ENCODE measurements at regions not wholly inside any gene's neighbourhood (a gene's known extent, or its start where the extent isn't known, plus 50 kb on each side); places are given as distances from the start of the nearest gene placed in this dataset.
A peak's percentile ranks its signal among the peaks of the same experiment; 100 is the strongest.

- Histone ChIP-seq H3K27me3 (ENCODE audit: low read depth) (no peaks in the 10 kb centered on the region), H3K36me3 (no peaks in the 10 kb centered on the region), H3K4me1 (no peaks in the 10 kb centered on the region), H3K9me3 (no peaks in the 10 kb centered on the region), H3K27ac (no peak overlapping the region), H3K4me3 (no peak overlapping the region)
- TF ChIP-seq, protein P1, sequence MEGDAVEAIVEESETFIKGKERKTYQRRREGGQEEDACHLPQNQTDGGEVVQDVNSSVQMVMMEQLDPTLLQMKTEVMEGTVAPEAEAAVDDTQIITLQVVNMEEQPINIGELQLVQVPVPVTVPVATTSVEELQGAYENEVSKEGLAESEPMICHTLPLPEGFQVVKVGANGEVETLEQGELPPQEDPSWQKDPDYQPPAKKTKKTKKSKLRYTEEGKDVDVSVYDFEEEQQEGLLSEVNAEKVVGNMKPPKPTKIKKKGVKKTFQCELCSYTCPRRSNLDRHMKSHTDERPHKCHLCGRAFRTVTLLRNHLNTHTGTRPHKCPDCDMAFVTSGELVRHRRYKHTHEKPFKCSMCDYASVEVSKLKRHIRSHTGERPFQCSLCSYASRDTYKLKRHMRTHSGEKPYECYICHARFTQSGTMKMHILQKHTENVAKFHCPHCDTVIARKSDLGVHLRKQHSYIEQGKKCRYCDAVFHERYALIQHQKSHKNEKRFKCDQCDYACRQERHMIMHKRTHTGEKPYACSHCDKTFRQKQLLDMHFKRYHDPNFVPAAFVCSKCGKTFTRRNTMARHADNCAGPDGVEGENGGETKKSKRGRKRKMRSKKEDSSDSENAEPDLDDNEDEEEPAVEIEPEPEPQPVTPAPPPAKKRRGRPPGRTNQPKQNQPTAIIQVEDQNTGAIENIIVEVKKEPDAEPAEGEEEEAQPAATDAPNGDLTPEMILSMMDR (IDR thresholded peaks at IDR 0.05), result no peak
- no peak for DNase-seq
- intact Hi-C loops (cut with DNase I), result no loop called here
- no peak for ATAC-seq
Observed at GRCh38 chr4:138644322-138644721, 371.3 kb upstream of the NOCT start.

DNA sequence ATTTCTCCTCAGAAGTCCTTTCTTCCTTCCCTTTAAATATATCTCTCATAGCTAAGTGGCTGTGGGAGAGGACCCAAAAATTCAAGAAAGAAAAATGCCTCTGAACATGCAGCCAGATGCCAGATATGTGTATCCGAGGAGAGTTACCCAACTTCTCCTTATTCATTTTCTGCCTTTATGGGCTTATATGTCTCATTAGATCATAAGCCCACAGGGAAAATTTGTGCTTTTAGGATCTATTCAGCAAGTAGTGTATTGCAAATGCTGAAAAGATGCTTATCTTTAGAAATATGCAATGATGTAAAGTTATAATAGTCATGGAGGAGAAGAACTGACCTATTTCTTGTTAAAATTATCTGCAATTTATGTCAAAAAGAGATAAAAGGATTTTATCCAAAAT is 371.8 kb upstream of the NOCT start:
- Histone ChIP-seq H3K4me1 (no peaks in the 10 kb centered on the region), H3K27ac (no peak overlapping the region), H3K36me3 (no peaks in the 10 kb centered on the region), H3K27me3 (ENCODE audit: low read depth) (no peaks in the 10 kb centered on the region), H3K4me3 (no peak overlapping the region), H3K9me3 (no peaks in the 10 kb centered on the region)
- ATAC-seq (no peak), DNase-seq (no peak)
- intact Hi-C loops (cut with DNase I), result no loop called here
- TF ChIP-seq, protein P1 (IDR thresholded peaks at IDR 0.05), result no peak

DNA sequence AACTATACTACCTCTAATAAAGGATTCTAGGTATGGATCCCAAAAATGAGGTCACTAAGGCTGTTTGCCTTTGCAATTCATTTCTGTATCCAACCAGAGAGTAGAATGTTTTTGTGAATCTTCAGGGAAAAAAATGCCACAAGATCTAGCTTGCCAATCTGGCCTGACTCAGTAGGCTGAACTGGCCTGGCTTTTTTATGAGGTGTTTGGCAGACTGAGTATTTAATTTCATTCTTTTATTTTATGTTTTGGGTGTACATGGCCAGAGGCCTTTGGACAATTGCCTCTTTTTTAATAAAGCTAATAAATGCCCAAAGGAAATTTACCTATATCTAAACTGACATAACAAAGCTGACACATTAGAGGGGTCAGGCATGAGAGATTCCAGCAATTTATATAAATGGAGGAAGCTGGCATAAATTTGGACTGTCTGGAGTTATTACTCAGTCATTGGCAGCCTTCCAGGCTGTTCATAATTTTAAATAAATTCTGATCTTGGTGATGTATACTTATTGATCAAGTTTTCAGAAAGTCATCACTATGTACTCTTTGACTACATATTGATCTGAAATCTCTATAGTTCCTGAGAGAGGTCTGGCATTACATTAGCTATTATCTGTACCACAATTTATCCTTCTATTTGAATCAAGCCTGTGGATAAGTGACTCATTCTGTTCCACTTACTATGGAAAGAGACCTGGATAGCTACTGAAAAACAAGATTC is 376.4 kb upstream of the NOCT start:
- ATAC-seq (no peak), DNase-seq (no peak)
- no peaks in the 10 kb centered on the region for H3K36me3 ChIP-seq
- no peak overlapping the region for H3K27ac ChIP-seq
- intact Hi-C loops (cut with DNase I), result no loop called here
- H3K9me3 ChIP-seq, result no peaks in the 10 kb centered on the region
- no peaks in the 10 kb centered on the region for H3K27me3 ChIP-seq (ENCODE audit: low read depth)
- TF ChIP-seq, protein P1 (IDR thresholded peaks at IDR 0.05), result no peak
- no peak overlapping the region for H3K4me3 ChIP-seq
- H3K4me1 ChIP-seq, result no peaks in the 10 kb centered on the region

- no peaks in the 10 kb centered on the region for H3K4me1 ChIP-seq
- no peaks in the 10 kb centered on the region for H3K27me3 ChIP-seq (ENCODE audit: low read depth)
- no peaks in the 10 kb centered on the region for H3K9me3 ChIP-seq
- DNase-seq (no peak), ATAC-seq (no peak)
- H3K36me3 ChIP-seq, result no peaks in the 10 kb centered on the region
- TF ChIP-seq, protein P1 (IDR thresholded peaks at IDR 0.05), result no peak
- H3K4me3 ChIP-seq, result no peak overlapping the region
- intact Hi-C loops (cut with DNase I), result no loop called here
- no peak overlapping the region for H3K27ac ChIP-seq
Observed at GRCh38 chr4:138636781-138637180, 378.8 kb upstream of the NOCT start.

GRCh38 chr4:138634915-138635314 is 380.7 kb upstream of the NOCT start:
- TF ChIP-seq, protein P1 (IDR thresholded peaks at IDR 0.05), result no peak
- no peaks in the 10 kb centered on the region for H3K27me3 ChIP-seq (ENCODE audit: low read depth)
- no peaks in the 10 kb centered on the region for H3K4me1 ChIP-seq
- H3K4me3 ChIP-seq, result no peak overlapping the region
- no peak overlapping the region for H3K27ac ChIP-seq
- ATAC-seq (peak; percentile 37 to 56), DNase-seq (no peak)
- H3K36me3 ChIP-seq, result no peaks in the 10 kb centered on the region
- intact Hi-C loops (cut with DNase I), result no loop called here
- H3K9me3 ChIP-seq, result no peaks in the 10 kb centered on the region

Data from lower lobe of right lung (tissue), 2 donors.